ENCODE measurements at regions not wholly inside any gene's neighbourhood (a gene's known extent, or its start where the extent isn't known, plus 50 kb on each side); places are given as distances from the start of the nearest gene placed in this dataset.
A peak's percentile ranks its signal among the peaks of the same experiment; 100 is the strongest.

DNA sequence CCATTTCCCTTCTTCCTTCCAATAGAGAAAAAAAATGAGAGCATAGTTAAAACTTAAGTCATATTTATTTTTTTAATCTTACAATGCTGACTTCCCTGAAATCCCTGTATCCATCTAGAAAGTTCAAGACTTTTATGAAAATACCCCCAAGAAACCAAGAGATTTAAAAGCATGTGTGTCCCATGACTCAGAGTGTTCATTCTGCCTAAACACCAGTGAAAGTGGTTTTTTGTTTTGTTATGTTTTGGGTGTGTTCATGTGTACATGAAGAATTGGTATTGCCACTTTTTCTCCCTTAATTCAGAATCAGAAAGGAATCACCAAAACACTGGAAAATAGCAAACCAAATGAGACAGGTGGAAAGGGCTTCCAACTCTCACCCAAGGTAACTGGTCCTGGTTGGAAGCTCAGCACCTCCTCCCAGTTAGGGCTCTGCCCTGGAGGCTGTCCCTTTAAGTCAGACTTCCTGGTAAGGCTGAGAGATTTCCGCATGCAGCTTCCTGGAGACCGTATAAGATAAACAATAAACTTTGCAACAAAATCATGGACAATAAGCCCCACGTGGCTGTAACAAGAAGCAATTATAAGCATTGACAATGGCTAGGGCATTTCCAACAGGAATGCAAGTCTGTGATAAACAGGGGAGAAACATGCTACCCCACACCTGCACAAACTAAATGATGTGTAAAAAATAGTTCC is 121.9 kb upstream of the ARHGEF3 start:
- DNase-seq = peak; percentile 5

DNA sequence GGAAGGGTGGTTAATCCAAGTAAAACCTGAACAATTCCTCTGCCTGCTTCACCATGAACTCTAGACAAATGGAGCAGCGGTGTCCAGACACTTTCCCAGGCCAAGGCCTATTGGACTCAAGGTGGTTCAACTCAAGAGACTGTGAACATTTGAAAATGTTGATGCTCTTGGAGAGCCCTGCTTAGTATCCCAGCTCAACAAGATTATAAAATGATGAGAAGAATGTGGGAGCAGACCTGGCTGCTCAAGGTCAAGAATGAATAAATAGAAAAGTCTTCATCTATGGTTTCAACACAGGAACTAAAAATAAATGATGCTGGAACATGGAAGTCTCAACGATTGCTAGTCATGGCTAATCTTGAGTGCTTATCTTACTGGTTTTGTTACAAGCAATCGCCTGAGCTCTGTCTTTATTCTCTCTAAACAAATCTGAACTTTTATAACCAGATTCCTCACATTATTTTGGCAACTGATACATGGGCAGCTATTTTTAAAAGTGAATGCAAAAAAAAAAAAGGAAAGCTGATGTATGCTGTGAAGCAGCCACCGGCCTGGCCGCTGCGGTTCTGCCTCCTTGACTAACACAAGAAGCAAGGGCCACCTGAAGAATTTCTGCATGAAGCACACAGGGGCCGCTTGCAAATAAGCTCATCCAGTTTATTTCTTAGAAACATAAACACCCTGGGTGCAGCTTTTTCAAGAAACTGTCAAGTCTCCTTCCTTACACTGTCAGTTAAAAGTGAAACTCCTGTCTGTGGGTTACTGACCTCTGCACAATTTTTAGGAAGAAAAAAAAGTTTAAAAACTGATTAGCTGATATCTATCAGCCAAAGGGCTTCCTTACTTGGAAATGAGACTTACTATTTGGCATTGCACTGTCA is 120.1 kb upstream of the ARHGEF3 start:
- DNase-seq = no peak

- no peak for DNase-seq
These were observed 118.0 kb upstream of the ARHGEF3 start for GRCh38 chr3:56919797-56920195.

GRCh38 chr3:56919137-56919796 is 117.5 kb upstream of the ARHGEF3 start:
- DNase-seq = peak; percentile 23

DNA sequence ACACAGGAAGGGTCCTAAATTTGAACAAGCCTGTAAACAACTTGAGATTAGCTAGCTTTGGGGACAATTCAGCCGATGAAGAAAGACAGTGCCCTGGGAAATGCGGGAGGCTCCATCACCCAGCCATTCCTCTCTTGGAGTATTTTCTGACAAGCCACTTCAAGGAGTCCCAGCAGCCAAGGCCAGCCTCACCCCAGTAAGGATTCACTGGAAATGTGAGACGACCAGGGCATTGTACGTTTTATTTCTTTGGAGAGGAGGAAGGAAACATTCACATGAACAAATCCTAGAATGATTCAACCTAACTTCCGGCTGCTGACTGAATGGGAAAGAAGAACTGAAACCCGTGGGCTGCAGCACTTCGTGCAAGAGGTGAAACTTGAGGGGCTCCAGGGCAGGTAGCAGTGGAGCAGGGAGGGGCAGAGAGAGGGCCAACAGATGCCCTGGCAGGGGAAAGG is 116.4 kb upstream of the ARHGEF3 start:
- no peak for DNase-seq

- peak; percentile 66 for DNase-seq
These were observed 115.8 kb upstream of the ARHGEF3 start for GRCh38 chr3:56917361-56918110.

GRCh38 chr3:56916716-56917360 is 115.1 kb upstream of the ARHGEF3 start:
- no peak for DNase-seq

GRCh38 chr3:56915966-56916586 is 114.3 kb upstream of the ARHGEF3 start:
- peak; percentile 80 for DNase-seq

DNA sequence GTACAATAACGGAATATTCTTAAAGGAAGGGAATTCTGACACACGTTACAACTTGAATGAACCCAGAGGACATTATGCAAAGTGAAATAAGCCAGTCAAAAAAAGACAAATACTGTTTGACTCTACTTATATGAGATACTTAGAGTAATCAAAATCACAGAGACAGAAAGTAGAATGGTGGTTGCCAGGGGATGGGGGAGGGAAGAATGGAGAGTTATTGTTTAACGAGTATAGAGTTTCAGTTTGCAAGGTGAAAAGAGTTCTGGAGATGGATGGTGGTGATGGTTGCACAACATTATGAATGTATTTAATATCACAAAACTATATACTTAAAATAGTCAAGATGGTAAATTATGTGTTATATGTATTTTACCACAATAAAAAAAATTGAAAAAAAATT is 112.9 kb upstream of the ARHGEF3 start:
- DNase-seq = peak; percentile 3

DNA sequence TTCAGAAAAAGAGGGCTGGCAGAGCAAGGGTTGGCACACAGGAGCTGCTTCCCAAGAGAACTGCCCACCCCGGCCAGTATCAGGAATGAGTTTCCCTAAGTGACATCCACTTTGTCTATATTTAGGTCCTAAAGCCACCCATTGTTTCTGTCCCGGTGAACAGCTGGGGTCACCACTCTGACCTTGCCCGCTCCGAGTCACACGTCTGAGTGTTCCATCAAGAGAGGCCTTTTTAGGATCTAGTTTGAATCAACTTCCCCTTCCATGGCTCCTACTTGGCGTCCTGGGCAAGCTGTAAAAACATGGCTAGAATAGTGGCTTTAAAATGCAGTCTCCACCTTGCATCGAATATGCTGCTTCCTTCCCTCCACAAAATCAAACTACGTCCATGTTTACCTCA is 109.6 kb upstream of the ARHGEF3 start:
- DNase-seq = no peak

DNA sequence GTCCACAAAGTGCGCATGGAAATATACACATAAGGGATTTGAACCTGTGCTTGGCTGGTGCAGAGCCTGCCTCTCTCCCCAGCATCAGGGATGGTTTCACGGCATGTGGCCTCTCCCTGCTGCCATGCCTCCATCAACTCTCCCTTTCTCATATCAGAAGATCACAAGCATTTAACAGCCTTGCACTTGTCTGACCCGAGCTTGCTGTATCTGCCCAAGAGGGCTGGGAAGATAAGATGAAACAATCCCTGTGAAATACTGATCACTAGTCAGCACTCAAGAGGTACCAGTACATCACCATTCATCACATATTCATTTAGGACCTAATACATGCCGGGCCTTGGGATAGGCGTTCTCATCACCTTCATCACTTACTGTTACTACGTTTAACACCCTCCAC is 107.6 kb upstream of the ARHGEF3 start:
- no peak for DNase-seq

- no peak for DNase-seq
These were observed 106.3 kb upstream of the ARHGEF3 start for GRCh38 chr3:56908004-56908403.

- DNase-seq = no peak
These were observed 102.9 kb upstream of the ARHGEF3 start for GRCh38 chr3:56904552-56905215.

DNA sequence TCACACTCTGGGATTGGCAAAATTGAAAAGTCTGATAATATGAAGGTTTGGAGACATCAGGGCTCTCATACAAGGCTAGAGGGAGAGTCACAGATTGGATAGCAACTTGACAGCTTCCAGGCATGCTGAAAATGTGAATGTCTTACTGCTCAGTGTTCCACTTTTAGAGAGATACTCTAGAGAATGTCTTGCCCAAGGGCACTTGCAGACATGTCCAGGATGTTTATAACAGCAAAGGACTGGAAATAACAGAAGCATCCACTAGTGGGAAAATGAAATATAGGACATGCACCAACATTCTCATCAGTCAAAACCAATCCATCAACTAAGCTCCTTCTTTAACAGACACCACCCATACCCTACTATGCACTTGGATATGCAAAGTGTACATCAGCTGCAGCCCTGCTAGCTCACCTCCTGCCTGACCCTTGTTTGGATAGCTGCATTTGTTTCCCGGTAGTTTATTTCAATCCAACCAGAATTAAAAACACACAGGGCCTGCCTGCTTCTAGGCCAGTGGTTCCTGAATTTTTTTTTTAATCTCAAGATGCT is 101.6 kb upstream of the ARHGEF3 start:
- no peak for DNase-seq

GRCh38 chr3:56902468-56903160 is 100.9 kb upstream of the ARHGEF3 start:
- DNase-seq = no peak

DNA sequence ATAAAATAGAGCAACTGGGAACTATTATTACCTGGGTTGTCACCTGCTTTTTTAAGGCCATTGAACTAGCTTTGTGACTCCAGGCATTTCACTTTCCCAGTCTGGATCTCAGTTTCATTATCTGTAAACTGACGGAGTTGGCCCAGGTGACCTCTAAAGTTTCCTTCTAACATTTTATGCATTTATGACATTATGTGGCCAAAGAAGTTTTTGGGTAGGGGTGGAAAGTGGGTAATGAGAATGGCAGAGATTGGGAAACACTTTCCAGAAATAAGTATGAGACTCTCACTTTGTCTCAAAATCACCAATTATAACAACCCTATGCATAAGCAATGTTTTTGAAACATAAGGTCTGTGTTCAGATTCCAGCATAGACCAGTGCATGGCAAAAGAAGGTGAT is 99.1 kb upstream of the ARHGEF3 start:
- DNase-seq = no peak

- DNase-seq = no peak
These were observed 98.1 kb upstream of the ARHGEF3 start for GRCh38 chr3:56899851-56900250.

DNA sequence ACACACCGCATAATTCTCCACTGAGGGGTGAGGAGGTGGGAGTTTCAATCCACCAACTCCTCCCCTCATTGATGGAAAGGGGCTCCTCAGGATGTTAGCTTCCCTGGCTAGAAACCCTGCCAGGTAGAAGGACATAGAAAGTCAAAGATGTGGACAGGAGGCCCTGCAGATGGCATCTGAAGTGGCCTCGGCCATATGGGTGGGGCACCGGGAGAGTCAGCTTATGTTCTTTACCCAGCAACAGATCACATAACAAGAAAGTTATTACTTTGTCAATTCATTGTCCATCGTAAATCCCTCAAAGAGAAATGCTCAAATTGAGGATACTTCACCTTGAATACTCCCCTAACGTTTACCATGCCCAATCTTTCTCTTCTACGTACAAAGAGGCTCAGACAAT is 97.3 kb upstream of the ARHGEF3 start:
- DNase-seq = no peak

- DNase-seq = no peak
These were observed 94.6 kb upstream of the ARHGEF3 start for GRCh38 chr3:56896357-56896756.

GRCh38 chr3:56894881-56895431 is 93.2 kb upstream of the ARHGEF3 start:
- DNase-seq = no peak
